Breast epithelium (tissue), 4 donors: ENCODE measurements at regions not wholly inside any gene's neighbourhood (a gene's known extent, or its start where the extent isn't known, plus 50 kb on each side); places are given as distances from the start of the nearest gene placed in this dataset.

Experiments used
- DNase-seq, 2 donors: peaks; one replicate each; pipeline ENCODE4 v3.0.0-alpha.2; 2019; ENCODE audit warnings: low spot score in 2 of 2
- H3K27ac ChIP-seq, 2 donors: fragments of 200-600 bp; sonication (generic) in 1 of 2; one replicate each; pipeline ENCODE4 v1.5.1; 2016 to 2019; ENCODE audit warnings: mild to moderate bottlenecking in 1 of 2
- H3K27me3 ChIP-seq, 2 donors: fragments of 200-600 bp; sonication (generic) in 1 of 2; one replicate each; pipeline versions ENCODE4 v1.5.1 to v1.6.0; 2017 to 2019; ENCODE audit warnings: control low read depth in 1 of 2, mild to moderate bottlenecking in 1 of 2
- H3K36me3 ChIP-seq: fragments of 200-600 bp; one replicate; pipeline ENCODE4 v1.5.1; 2019
- H3K4me1 ChIP-seq, 2 donors: fragments of 200-600 bp; sonication (generic); one replicate each; pipeline ENCODE4 v1.5.1; 2016 to 2019; ENCODE audit warnings: control low read depth in 1 of 2
- H3K4me3 ChIP-seq, 3 donors: fragments of 200-600 bp; sonication (generic); 1 replicate in 2 of 3; 2 replicates in 1 of 3; pipeline ENCODE4 v1.5.1; 2016 to 2019; ENCODE audit warnings: mild to moderate bottlenecking in 3 of 3, moderate library complexity in 2 of 3
- H3K9me3 ChIP-seq, 2 donors: fragments of 200-600 bp; sonication (generic) in 1 of 2; one replicate each; pipeline ENCODE4 v1.5.1; 2016 to 2019; ENCODE audit warnings: control low read depth in 1 of 2
- CTCF ChIP-seq, 3 donors: fragments of 450-650 bp; IDR thresholded peaks; one replicate each; pipeline ENCODE4 v1.5.1; 2016 to 2017; ENCODE audit warnings: antibody characterized with exemption in 3 of 3, mild to moderate bottlenecking in 3 of 3, moderate library complexity in 3 of 3
- POLR2A ChIP-seq: fragments of 450-650 bp; IDR thresholded peaks from one replicate; pipeline ENCODE4 v1.6.1; 2016; ENCODE audit warnings: antibody characterized with exemption, mild to moderate bottlenecking, moderate library complexity
- POLR2AphosphoS5 ChIP-seq, 3 donors: sonication (generic); formaldehyde crosslinking; IDR thresholded peaks; one replicate each; pipeline ENCODE4 v1.6.1; 2017; ENCODE audit warnings: antibody characterized with exemption in 3 of 3
- intact Hi-C: fragments of 100-400 bp; cut with DNase I; formaldehyde crosslinking; loops from one replicate; pipeline ENCODE4 v1.15.1; 2023; ENCODE audit warnings: low total_unique reads

GRCh38 chr7:73966062-73966940 is 61.7 kb upstream of the ELN start:
- no peaks in the 10 kb centered on the region for H3K36me3 ChIP-seq
- H3K27me3 ChIP-seq = no peaks in the 10 kb centered on the region
- DNase-seq = peak; percentile 15 to 43
- H3K9me3 ChIP-seq = peaks cover 0 to 19% of the 10 kb centered on the region in 2 donors
- H3K4me3 ChIP-seq = no peak overlapping the region
- intact Hi-C loops = no loop called here
- H3K27ac ChIP-seq = no peak overlapping the region
- TF ChIP-seq POLR2A (no peak), POLR2AphosphoS5 (IDR thresholded peaks at IDR 0.05) (no peak), CTCF (IDR thresholded peaks at IDR 0.05) (no peak)
- no peaks in the 10 kb centered on the region for H3K4me1 ChIP-seq

GRCh38 chr7:73966941-73967831 is 60.8 kb upstream of the ELN start:
- Histone ChIP-seq H3K4me3 (no peak overlapping the region), H3K4me1 (no peaks in the 10 kb centered on the region), H3K27ac (no peak overlapping the region), H3K9me3 (peaks cover 0 to 19% of the 10 kb centered on the region in 2 donors), H3K36me3 (no peaks in the 10 kb centered on the region), H3K27me3 (no peaks in the 10 kb centered on the region)
- TF ChIP-seq POLR2AphosphoS5 (IDR thresholded peaks at IDR 0.05) (no peak), POLR2A (no peak), CTCF (IDR thresholded peaks at IDR 0.05) (no peak)
- peak; percentile 4 to 25 for DNase-seq
- intact Hi-C loops = no loop called here

GRCh38 chr7:73967832-73968290 is 60.1 kb upstream of the ELN start:
- Histone ChIP-seq H3K4me1 (no peaks in the 10 kb centered on the region), H3K27ac (no peak overlapping the region), H3K27me3 (no peaks in the 10 kb centered on the region), H3K36me3 (no peaks in the 10 kb centered on the region), H3K9me3 (peaks cover 0 to 16% of the 10 kb centered on the region in 2 donors), H3K4me3 (no peak overlapping the region)
- intact Hi-C loops = no loop called here
- TF ChIP-seq POLR2A (no peak), CTCF (IDR thresholded peaks at IDR 0.05) (no peak), POLR2AphosphoS5 (IDR thresholded peaks at IDR 0.05) (no peak)
- peak; percentile 12 to 15 for DNase-seq

GRCh38 chr7:73968487-73968886 is 59.5 kb upstream of the ELN start:
- no peak for TF ChIP-seq CTCF (IDR thresholded peaks at IDR 0.05)
- no peak for TF ChIP-seq POLR2A
- no peak for TF ChIP-seq POLR2AphosphoS5 (IDR thresholded peaks at IDR 0.05)
- DNase-seq = no peak
- intact Hi-C loops = no loop called here
- Histone ChIP-seq H3K9me3 (peaks cover 0 to 11% of the 10 kb centered on the region in 2 donors), H3K27ac (no peak overlapping the region), H3K27me3 (no peaks in the 10 kb centered on the region), H3K4me3 (no peak overlapping the region), H3K36me3 (no peaks in the 10 kb centered on the region), H3K4me1 (no peaks in the 10 kb centered on the region)
